ENCODE measurements at regions not wholly inside any gene's neighbourhood (a gene's known extent, or its start where the extent isn't known, plus 50 kb on each side); places are given as distances from the start of the nearest gene placed in this dataset.

DNA sequence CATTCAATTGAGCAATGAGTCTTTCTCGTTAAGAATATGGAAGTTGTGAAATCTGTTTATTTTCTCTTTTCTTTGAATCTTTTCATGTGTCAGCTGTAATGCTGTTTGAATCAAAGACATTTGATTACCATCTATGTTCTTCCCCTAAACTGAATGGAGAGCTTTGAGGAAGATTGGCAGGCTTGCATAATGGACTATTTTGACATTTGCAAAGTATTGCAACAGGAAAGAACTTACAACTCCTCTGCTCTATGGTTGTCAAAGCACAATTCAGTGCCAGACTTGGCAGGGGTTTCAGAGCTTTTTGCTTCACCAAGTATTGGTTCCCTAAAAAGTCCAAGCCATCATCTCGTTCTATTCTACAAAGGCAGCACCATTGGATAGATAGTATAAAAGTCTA lies 549.0 kb upstream of the NUDT12 start:
- H3K4me1 Mint-ChIP-seq = no peaks in the 10 kb centered on the region
- DNase-seq (no peak), ATAC-seq (no peak)
- H3K9me3 Mint-ChIP-seq = peaks cover 2 to 33% of the 10 kb centered on the region in 2 donors
- peaks cover 7% of the 10 kb centered on the region for H3K36me3 Mint-ChIP-seq
- no peaks in the 10 kb centered on the region for H3K27me3 Mint-ChIP-seq (ENCODE audit: low read depth in 2 of 2)
- no peak overlapping the region for H3K27ac Mint-ChIP-seq
- TF ChIP-seq, protein P1, sequence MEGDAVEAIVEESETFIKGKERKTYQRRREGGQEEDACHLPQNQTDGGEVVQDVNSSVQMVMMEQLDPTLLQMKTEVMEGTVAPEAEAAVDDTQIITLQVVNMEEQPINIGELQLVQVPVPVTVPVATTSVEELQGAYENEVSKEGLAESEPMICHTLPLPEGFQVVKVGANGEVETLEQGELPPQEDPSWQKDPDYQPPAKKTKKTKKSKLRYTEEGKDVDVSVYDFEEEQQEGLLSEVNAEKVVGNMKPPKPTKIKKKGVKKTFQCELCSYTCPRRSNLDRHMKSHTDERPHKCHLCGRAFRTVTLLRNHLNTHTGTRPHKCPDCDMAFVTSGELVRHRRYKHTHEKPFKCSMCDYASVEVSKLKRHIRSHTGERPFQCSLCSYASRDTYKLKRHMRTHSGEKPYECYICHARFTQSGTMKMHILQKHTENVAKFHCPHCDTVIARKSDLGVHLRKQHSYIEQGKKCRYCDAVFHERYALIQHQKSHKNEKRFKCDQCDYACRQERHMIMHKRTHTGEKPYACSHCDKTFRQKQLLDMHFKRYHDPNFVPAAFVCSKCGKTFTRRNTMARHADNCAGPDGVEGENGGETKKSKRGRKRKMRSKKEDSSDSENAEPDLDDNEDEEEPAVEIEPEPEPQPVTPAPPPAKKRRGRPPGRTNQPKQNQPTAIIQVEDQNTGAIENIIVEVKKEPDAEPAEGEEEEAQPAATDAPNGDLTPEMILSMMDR (IDR thresholded peaks at IDR 0.05) = no peak
- Histone ChIP-seq H3K27ac (ENCODE audit: low read length) (no peak overlapping the region), H3K27me3 (ENCODE audit: control insufficient read depth, insufficient read depth, low read length) (no peaks in the 10 kb centered on the region), H3K4me1 (ENCODE audit: control insufficient read depth, insufficient read depth, low read length) (no peaks in the 10 kb centered on the region), H3K9me3 (ENCODE audit: control insufficient read depth, insufficient read depth, low read length) (no peaks in the 10 kb centered on the region), H3K4me3 (ENCODE audit: low read length) (no peak overlapping the region), H3K36me3 (ENCODE audit: control insufficient read depth, insufficient read depth, low read length) (no peaks in the 10 kb centered on the region)
- WGBS (ENCODE audit: insufficient coverage) = 70% methylated on average over 1 of the region's 2 CpGs
- H3K4me3 Mint-ChIP-seq = no peak overlapping the region
- intact Hi-C loops (cut with micrococcal nuclease) = no loop called here

DNA sequence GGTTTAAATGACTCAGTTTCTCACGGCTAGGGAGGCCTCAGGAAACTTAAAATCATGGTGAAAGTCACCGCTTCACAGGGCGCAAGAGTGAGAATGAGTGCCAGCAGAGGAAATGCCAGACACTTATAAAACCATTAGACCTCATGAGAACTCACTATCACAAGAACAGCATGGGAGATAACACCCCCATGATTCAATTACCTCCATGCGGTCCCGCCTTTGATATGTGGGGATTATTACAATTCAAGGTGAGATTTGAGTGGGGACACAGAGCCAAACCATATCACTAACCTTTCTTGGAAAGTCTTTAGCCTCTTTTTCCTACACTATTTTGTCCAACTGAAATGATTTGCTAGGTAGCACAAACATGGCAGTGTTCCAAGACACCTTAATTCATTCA lies 533.9 kb upstream of the NUDT12 start:
- no peaks in the 10 kb centered on the region for H3K4me1 ChIP-seq (ENCODE audit: control insufficient read depth, insufficient read depth, low read length)
- no peaks in the 10 kb centered on the region for H3K36me3 Mint-ChIP-seq
- no peak overlapping the region for H3K27ac ChIP-seq (ENCODE audit: low read length)
- WGBS (ENCODE audit: insufficient coverage) = 82% methylated on average over 3 of the region's 5 CpGs
- peaks cover 14% of the 10 kb centered on the region in 2 donors for H3K9me3 Mint-ChIP-seq
- no peak overlapping the region for H3K27ac Mint-ChIP-seq
- H3K27me3 ChIP-seq (ENCODE audit: control insufficient read depth, insufficient read depth, low read length) = no peaks in the 10 kb centered on the region
- ATAC-seq (no peak), DNase-seq (no peak)
- TF ChIP-seq, protein P1 (IDR thresholded peaks at IDR 0.05) = no peak
- intact Hi-C loops (cut with micrococcal nuclease) = no loop called here
- no peaks in the 10 kb centered on the region for H3K9me3 ChIP-seq (ENCODE audit: control insufficient read depth, insufficient read depth, low read length)
- no peak overlapping the region for H3K4me3 ChIP-seq (ENCODE audit: low read length)
- H3K36me3 ChIP-seq (ENCODE audit: control insufficient read depth, insufficient read depth, low read length) = no peaks in the 10 kb centered on the region
- H3K27me3 Mint-ChIP-seq (ENCODE audit: low read depth in 2 of 2) = no peaks in the 10 kb centered on the region
- no peak overlapping the region for H3K4me3 Mint-ChIP-seq
- H3K4me1 Mint-ChIP-seq = no peaks in the 10 kb centered on the region

DNA sequence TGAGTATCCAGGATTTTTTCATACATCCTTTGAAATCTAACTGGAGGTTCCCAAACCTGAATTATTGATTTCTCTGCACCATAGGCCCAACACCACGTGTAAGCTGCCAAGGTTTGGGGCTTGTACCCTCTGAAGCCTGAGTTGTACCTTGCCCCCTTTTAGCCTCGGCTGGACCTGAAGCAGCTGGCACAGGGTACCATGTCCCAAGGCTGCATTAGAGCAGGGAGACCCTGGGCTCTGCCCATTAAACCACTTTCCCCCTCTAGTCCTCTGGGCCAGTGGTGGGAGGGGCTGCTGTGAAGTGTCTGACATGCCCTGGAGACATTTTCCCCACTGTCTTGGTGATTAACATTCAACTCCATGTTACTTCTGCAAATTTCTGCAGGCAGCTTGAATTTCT lies 532.9 kb upstream of the NUDT12 start:
- Mint-ChIP-seq H3K27ac (no peak overlapping the region), H3K4me1 (no peaks in the 10 kb centered on the region), H3K9me3 (peaks cover 13 to 14% of the 10 kb centered on the region in 2 donors), H3K4me3 (no peak overlapping the region), H3K27me3 (ENCODE audit: low read depth in 2 of 2) (no peaks in the 10 kb centered on the region), H3K36me3 (no peaks in the 10 kb centered on the region)
- no peak overlapping the region for H3K27ac ChIP-seq (ENCODE audit: low read length)
- intact Hi-C loops (cut with micrococcal nuclease) = no loop called here
- TF ChIP-seq, protein P1 (IDR thresholded peaks at IDR 0.05) = no peak
- no peaks in the 10 kb centered on the region for H3K4me1 ChIP-seq (ENCODE audit: control insufficient read depth, insufficient read depth, low read length)
- H3K36me3 ChIP-seq (ENCODE audit: control insufficient read depth, insufficient read depth, low read length) = no peaks in the 10 kb centered on the region
- no peaks in the 10 kb centered on the region for H3K27me3 ChIP-seq (ENCODE audit: control insufficient read depth, insufficient read depth, low read length)
- DNase-seq (no peak), ATAC-seq (no peak)
- H3K4me3 ChIP-seq (ENCODE audit: low read length) = no peak overlapping the region
- H3K9me3 ChIP-seq (ENCODE audit: control insufficient read depth, insufficient read depth, low read length) = no peaks in the 10 kb centered on the region
- 54% methylated on average over 2 of the region's 2 CpGs for WGBS (ENCODE audit: insufficient coverage)

Measured in natural killer cell (primary cell).